PFSK-1 (cell line): ENCODE measurements at regions not wholly inside any gene's neighbourhood (a gene's known extent, or its start where the extent isn't known, plus 50 kb on each side); places are given as distances from the start of the nearest gene placed in this dataset.

Experiments
- FOXP2 ChIP-seq: optimal IDR thresholded peaks from 2 replicates; pipeline ENCODE3; 2011; ENCODE audit warnings: borderline replicate concordance, control low read depth, inconsistent platforms; ENCODE audit not compliant: insufficient read depth; ENCODE audit errors: extremely low read length, extremely low read depth
- POLR2AphosphoS5 ChIP-seq: IDR thresholded peaks from 2 replicates; pipeline ENCODE4 v1.6.1; 2012; ENCODE audit warnings: low read depth, mild to moderate bottlenecking, control low read depth, low read length, moderate library complexity
- REST ChIP-seq, 2 experiments: IDR thresholded peaks; 2 replicates each; pipeline versions ENCODE4 v1.6.1 to v1.8.0; 2011 to 2012; ENCODE audit warnings: low read depth in 2 of 2, low read length in 2 of 2, control low read depth in 1 of 2, inconsistent platforms in 1 of 2, mild to moderate bottlenecking in 1 of 2, moderate library complexity in 1 of 2; ENCODE audit not compliant: insufficient read depth in 1 of 2
- SIN3A ChIP-seq: IDR thresholded peaks from 2 replicates; pipeline ENCODE4 v1.6.1; 2012; ENCODE audit warnings: mild to moderate bottlenecking, low read length, moderate library complexity, borderline replicate concordance; ENCODE audit not compliant: insufficient read depth
- TAF1 ChIP-seq: IDR thresholded peaks from 2 replicates; pipeline ENCODE4 v1.6.1; 2012; ENCODE audit warnings: low read length, control low read depth, borderline replicate concordance; ENCODE audit not compliant: insufficient read depth

DNA sequence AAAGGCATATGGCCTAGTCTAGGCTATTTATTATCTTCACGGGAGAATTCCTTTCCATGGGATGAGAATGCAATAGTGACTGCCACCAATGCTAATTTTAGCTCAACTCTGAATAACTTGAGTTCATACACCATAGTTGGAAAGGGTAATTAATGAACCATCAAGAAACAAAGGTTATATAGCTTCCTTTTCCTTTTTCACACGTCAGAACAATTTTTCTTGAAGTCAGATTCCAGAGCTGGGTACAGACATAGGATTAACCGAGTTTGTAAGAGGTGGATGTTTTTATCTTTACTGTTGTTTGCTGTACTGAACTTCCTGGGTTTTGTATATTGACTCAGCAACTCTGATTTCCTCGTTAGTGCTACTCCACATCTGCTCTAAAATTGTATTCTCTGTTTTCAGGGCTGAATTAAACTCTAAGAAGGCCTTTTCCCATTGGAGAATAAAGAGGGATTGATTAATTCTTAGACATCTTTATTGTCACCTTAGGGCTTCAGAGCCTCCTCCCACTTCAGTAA is 262.0 kb downstream of the NUF2 start:
- TF ChIP-seq SIN3A (no peak), POLR2AphosphoS5 (no peak), TAF1 (no peak)

- TF ChIP-seq POLR2AphosphoS5 (no peak), FOXP2 (no peak), REST (IDR thresholded peaks at IDR 0.05; ENCODE audit: insufficient read depth in 1 of 2, low read depth in 2 of 2, low read length in 2 of 2) (no peak), SIN3A (no peak), TAF1 (no peak)
Measured at GRCh38 chr1:163585796-163586195, 264.0 kb downstream of the NUF2 start.

DNA sequence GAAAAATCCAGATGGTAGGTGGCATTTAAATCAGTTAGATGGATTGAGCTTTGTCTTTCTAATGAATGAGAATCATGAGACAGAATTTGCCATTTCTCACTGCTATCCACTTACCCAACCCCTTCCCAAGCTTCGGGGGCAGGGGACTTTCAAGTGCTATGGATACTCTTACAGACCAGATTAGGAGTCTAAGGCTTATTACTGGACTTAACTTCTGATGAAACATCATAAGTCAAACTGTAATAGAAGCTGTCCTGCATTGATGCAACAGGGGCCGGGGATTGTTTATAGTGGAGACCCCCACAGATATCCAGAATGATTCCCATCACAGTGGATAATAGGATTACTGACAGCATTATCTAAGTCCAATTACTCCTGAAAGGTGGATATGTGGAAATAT is 267.0 kb downstream of the NUF2 start:
- TF ChIP-seq TAF1 (no peak), REST (IDR thresholded peaks at IDR 0.05; ENCODE audit: insufficient read depth in 1 of 2, low read depth in 2 of 2, low read length in 2 of 2) (no peak), FOXP2 (no peak), POLR2AphosphoS5 (no peak), SIN3A (no peak)

DNA sequence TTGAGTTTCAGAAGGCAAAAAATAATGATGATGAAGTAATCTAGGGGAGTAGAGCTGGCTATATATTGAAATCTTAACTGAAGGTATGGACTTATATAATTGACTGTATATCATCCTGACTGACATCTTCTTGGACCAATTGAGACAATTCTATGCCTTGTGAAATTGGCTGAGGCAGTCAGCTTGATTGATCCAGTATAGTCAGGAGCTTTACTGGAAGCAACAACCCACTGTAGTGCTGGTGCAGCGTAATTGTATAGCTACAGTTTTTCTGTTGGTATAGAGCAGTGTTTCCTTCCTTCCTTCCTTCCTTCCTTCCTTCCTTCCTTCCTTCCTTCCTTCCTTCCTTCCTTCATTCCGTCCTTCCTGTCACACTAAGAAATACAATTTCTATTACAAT is 268.0 kb downstream of the NUF2 start:
- TF ChIP-seq FOXP2 (no peak), SIN3A (no peak), REST (IDR thresholded peaks at IDR 0.05; ENCODE audit: insufficient read depth in 1 of 2, low read depth in 2 of 2, low read length in 2 of 2) (no peak), TAF1 (no peak), POLR2AphosphoS5 (no peak)

DNA sequence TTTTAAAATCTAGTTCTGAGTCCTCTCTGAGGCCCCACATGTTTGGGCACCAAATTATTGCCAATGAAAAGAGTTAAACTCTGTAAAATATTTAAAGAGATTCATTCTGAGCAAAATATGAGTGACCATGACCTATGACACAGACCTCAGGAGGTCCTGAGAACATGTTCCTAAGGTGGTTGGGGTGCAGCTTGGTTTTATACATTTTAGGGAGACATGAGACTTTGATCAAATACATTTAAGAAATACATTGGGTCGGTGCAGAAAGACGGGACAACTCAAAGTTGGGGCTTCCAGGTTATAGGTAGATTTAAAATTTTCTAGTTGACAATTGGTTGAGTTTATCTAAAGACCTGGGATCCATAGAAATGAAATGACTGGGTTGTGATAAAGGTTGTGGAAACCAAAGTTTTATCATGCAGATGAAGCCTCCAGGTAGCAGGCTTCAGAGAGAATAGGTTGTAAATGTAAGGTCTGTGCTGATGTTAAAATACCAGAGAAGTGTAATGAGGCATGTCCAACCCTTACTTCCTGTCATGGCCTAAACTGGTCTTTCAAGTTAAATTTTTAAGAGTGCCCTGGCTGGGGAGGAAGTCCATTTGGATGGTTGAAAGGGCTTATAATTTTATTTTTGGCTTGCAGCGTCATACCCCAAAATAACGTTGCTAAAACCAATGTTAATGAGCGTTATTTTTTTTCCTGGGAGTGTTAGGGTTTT is 274.9 kb downstream of the NUF2 start:
- TF ChIP-seq POLR2AphosphoS5 (no peak), SIN3A (no peak), TAF1 (no peak)

DNA sequence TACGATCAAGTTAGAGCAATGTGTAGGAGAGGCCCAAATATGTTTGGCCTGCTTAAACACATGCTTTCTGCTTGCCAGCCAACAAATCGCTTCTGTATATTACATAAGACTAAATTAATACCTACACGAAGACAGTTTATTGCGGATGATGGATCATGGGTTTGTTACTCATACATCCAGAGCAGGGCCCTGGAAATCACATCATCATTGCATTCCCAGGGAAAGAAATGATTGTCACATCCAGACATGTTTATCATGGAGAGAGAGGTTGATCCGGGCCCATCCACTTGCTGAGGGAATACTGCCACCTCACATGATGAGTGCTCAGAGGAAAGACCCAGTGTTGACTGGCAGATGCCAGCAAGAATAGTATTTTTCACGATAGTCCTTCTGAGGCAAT is 282.6 kb downstream of the NUF2 start:
- TF ChIP-seq FOXP2, result no peak
- no peak for TF ChIP-seq REST (IDR thresholded peaks at IDR 0.05; ENCODE audit: insufficient read depth in 1 of 2, low read depth in 2 of 2, low read length in 2 of 2)
- TF ChIP-seq TAF1, result no peak
- no peak for TF ChIP-seq POLR2AphosphoS5
